K562 (cell line): ENCODE measurements at regions not wholly inside any gene's neighbourhood (a gene's known extent, or its start where the extent isn't known, plus 50 kb on each side); places are given as distances from the start of the nearest gene placed in this dataset.
A peak's percentile ranks its signal among the peaks of the same experiment; 100 is the strongest.

Source experiments
- ERF ChIP-seq: fragments of 450-650 bp; formaldehyde crosslinking; IDR thresholded peaks from 2 replicates; pipeline ENCODE4 v1.4.0; 2020; ENCODE audit warnings: mild to moderate bottlenecking, mixed read lengths
- GATAD2A ChIP-seq: fragments of 450-650 bp; IDR thresholded peaks from 2 replicates; pipeline ENCODE4 v1.6.1; 2017
- HMG20A ChIP-seq: fragments of 450-650 bp; formaldehyde crosslinking; conservative IDR thresholded peaks from 2 replicates; pipeline ENCODE4 v1.4.0; 2020; ENCODE audit warnings: mild to moderate bottlenecking, mixed read lengths
- KDM4B ChIP-seq, 2 experiments: fragments of 450-650 bp in 1 of 2; sonication (generic) in 1 of 2; IDR thresholded peaks; 2 replicates each; pipeline ENCODE4 v1.6.1; 2016 to 2017; ENCODE audit warnings: borderline replicate concordance in 2 of 2, antibody characterized with exemption in 1 of 2, low read depth in 1 of 2, mild to moderate bottlenecking in 1 of 2
- MAFG ChIP-seq: fragments of 450-650 bp; conservative IDR thresholded peaks from 2 replicates; pipeline ENCODE4 v1.6.1; 2016; ENCODE audit warnings: missing genetic modification characterization, missing compliant biosample characterization
- MCM5 ChIP-seq: fragments of 450-650 bp; IDR thresholded peaks from 2 replicates; pipeline ENCODE4 v1.6.1; 2016; ENCODE audit warnings: low read depth
- MTF1 ChIP-seq: fragments of 250-450 bp; sonication (Bioruptor Pico); IDR thresholded peaks from 2 replicates; pipeline ENCODE4 v1.9.0; 2021; ENCODE audit warnings: moderate library complexity, mild to moderate bottlenecking, inconsistent platforms, borderline replicate concordance
- NFE2 ChIP-seq: IDR thresholded peaks from 2 replicates; pipeline ENCODE4 v1.6.1; 2014; ENCODE audit warnings: antibody characterized with exemption, low read depth
- NR4A1 ChIP-seq, 2 experiments: fragments of 250-450 bp in 1 of 2; fragments of 450-650 bp in 1 of 2; sonication (Bioruptor Pico) in 1 of 2; IDR thresholded peaks; 2 replicates each; pipeline versions ENCODE4 v1.4.0 to v1.6.1; 2016 to 2020; ENCODE audit warnings: mild to moderate bottlenecking in 2 of 2, missing compliant biosample characterization in 1 of 2, missing genetic modification characterization in 1 of 2, moderate library complexity in 1 of 2
- RFX1 ChIP-seq: fragments of 450-650 bp; IDR thresholded peaks from 2 replicates; pipeline ENCODE4 v1.6.1; 2016; ENCODE audit warnings: mild to moderate bottlenecking, moderate library complexity
- U2AF1 ChIP-seq: fragments of 200-400 bp; formaldehyde crosslinking; optimal IDR thresholded peaks from 2 replicates; pipeline ENCODE3; 2017; ENCODE audit warnings: mild to moderate bottlenecking, low read depth, low read length, moderate library complexity
- WHSC1 ChIP-seq: IDR thresholded peaks from one replicate; pipeline ENCODE4 v1.6.1; 2012; ENCODE audit warnings: low read length, control low read depth, inconsistent platforms
- ZFPM2 ChIP-seq: fragments of 250-450 bp; sonication (Bioruptor Pico); IDR thresholded peaks from 2 replicates; pipeline ENCODE4 v1.5.1; 2022; ENCODE audit warnings: mild to moderate bottlenecking
- ZNF274 ChIP-seq: IDR thresholded peaks from 2 replicates; pipeline ENCODE4 v1.6.1; 2011; ENCODE audit warnings: low read depth, mild to moderate bottlenecking, low read length, moderate library complexity, borderline replicate concordance
- TF ChIP-seq, protein P1 (sequence below): fragments of 200-800 bp; sonication (Bioruptor generic); IDR thresholded peaks from 2 replicates; pipeline ENCODE4 v1.6.1; 2016; ENCODE audit warnings: missing genetic modification characterization, missing compliant biosample characterization
- TF ChIP-seq, protein P2 (sequence below): sonication (generic); formaldehyde crosslinking; IDR thresholded peaks from 2 replicates; pipeline ENCODE4 v1.8.0; 2022; ENCODE audit warnings: mild to moderate bottlenecking, missing genetic modification reagents, borderline replicate concordance
- TF ChIP-seq, protein P3 (sequence below): sonication (generic); formaldehyde crosslinking; IDR thresholded peaks from 2 replicates; pipeline ENCODE4 v1.8.0; 2022; ENCODE audit warnings: missing genetic modification reagents, mild to moderate bottlenecking, moderate library complexity, borderline replicate concordance
- TF ChIP-seq, protein P4 (sequence below): fragments of 450-650 bp; IDR thresholded peaks from one replicate; pipeline ENCODE4 v1.6.1; 2018; ENCODE audit warnings: mild to moderate bottlenecking, moderate library complexity; ENCODE audit not compliant: partially characterized antibody

DNA sequence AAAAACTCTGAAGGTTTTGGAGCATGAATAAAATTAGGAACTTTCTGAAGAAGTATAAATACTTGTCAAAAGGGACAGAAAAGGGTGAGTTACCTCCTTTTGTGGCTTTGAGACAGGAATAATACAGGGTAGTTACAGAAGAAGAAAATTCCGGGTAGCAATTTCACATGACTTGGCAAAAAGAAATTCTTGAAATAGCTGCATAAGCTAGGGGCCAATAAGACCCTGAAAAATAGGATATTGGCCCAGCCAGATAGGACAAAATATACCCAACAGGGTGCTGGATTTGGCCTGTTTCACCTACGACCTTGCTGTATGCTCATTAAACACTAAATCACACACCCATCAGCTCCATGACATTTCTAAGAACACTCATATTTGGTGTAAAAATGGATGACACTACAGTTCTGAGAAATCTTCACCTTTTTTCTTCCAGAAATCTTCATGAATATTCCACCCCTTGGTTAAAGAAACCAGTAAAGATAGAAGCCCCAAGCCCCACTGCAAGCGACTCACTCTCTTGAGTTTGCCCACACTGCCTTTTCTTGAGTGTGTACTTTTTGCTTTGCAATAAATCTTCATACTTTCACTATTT, 362.7 kb downstream of the SEMA3D start (continued):
- TF ChIP-seq, protein P1, sequence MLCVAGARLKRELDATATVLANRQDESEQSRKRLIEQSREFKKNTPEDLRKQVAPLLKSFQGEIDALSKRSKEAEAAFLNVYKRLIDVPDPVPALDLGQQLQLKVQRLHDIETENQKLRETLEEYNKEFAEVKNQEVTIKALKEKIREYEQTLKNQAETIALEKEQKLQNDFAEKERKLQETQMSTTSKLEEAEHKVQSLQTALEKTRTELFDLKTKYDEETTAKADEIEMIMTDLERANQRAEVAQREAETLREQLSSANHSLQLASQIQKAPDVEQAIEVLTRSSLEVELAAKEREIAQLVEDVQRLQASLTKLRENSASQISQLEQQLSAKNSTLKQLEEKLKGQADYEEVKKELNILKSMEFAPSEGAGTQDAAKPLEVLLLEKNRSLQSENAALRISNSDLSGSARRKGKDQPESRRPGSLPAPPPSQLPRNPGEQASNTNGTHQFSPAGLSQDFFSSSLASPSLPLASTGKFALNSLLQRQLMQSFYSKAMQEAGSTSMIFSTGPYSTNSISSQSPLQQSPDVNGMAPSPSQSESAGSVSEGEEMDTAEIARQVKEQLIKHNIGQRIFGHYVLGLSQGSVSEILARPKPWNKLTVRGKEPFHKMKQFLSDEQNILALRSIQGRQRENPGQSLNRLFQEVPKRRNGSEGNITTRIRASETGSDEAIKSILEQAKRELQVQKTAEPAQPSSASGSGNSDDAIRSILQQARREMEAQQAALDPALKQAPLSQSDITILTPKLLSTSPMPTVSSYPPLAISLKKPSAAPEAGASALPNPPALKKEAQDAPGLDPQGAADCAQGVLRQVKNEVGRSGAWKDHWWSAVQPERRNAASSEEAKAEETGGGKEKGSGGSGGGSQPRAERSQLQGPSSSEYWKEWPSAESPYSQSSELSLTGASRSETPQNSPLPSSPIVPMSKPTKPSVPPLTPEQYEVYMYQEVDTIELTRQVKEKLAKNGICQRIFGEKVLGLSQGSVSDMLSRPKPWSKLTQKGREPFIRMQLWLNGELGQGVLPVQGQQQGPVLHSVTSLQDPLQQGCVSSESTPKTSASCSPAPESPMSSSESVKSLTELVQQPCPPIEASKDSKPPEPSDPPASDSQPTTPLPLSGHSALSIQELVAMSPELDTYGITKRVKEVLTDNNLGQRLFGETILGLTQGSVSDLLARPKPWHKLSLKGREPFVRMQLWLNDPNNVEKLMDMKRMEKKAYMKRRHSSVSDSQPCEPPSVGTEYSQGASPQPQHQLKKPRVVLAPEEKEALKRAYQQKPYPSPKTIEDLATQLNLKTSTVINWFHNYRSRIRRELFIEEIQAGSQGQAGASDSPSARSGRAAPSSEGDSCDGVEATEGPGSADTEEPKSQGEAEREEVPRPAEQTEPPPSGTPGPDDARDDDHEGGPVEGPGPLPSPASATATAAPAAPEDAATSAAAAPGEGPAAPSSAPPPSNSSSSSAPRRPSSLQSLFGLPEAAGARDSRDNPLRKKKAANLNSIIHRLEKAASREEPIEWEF (CRISPR knock-in tag): 0 out of 2 replicates have a peak, but pooled peaks have one; percentile 39
- TF ChIP-seq WHSC1 (no peak), MCM5 (no peak), RFX1 (no peak), MAFG (peak; percentile 56), HMG20A (no peak), NR4A1 (CRISPR knock-in tag; IDR thresholded peaks at IDR 0.05) (no peak), NR4A1 (tag; IDR thresholded peaks at IDR 0.05) (no peak), ZNF274 (no peak), MTF1 (CRISPR knock-in tag) (no peak), U2AF1 (no peak), NFE2 (peak; percentile 39; the same call in 1 of the 2 replicates), KDM4B (IDR thresholded peaks at IDR 0.05; ENCODE audit: borderline replicate concordance in 2 of 2, low read depth in 1 of 2) (no peak), ZFPM2 (CRISPR knock-in tag) (no peak), ERF (no peak), GATAD2A (no peak)
- TF ChIP-seq, protein P2, sequence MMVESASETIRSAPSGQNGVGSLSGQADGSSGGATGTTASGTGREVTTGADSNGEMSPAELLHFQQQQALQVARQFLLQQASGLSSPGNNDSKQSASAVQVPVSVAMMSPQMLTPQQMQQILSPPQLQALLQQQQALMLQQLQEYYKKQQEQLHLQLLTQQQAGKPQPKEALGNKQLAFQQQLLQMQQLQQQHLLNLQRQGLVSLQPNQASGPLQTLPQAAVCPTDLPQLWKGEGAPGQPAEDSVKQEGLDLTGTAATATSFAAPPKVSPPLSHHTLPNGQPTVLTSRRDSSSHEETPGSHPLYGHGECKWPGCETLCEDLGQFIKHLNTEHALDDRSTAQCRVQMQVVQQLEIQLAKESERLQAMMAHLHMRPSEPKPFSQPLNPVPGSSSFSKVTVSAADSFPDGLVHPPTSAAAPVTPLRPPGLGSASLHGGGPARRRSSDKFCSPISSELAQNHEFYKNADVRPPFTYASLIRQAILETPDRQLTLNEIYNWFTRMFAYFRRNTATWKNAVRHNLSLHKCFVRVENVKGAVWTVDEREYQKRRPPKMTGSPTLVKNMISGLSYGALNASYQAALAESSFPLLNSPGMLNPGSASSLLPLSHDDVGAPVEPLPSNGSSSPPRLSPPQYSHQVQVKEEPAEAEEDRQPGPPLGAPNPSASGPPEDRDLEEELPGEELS (CRISPR knock-in tag): no peak
- TF ChIP-seq, protein P3, sequence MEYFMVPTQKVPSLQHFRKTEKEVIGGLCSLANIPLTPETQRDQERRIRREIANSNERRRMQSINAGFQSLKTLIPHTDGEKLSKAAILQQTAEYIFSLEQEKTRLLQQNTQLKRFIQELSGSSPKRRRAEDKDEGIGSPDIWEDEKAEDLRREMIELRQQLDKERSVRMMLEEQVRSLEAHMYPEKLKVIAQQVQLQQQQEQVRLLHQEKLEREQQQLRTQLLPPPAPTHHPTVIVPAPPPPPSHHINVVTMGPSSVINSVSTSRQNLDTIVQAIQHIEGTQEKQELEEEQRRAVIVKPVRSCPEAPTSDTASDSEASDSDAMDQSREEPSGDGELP (CRISPR knock-in tag): no peak
- TF ChIP-seq, protein P4, sequence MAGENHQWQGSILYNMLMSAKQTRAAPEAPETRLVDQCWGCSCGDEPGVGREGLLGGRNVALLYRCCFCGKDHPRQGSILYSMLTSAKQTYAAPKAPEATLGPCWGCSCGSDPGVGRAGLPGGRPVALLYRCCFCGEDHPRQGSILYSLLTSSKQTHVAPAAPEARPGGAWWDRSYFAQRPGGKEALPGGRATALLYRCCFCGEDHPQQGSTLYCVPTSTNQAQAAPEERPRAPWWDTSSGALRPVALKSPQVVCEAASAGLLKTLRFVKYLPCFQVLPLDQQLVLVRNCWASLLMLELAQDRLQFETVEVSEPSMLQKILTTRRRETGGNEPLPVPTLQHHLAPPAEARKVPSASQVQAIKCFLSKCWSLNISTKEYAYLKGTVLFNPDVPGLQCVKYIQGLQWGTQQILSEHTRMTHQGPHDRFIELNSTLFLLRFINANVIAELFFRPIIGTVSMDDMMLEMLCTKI: no peak
